Activated B cell treated with CpG ODN at 0.5 μM for 24 hours (primary cell): ENCODE measurements at regions not wholly inside any gene's neighbourhood (a gene's known extent, or its start where the extent isn't known, plus 50 kb on each side); places are given as distances from the start of the nearest gene placed in this dataset.

Experiments
- ATAC-seq: fragments of 200-7000 bp; cut with Tn5 transposase; one replicate; pipeline ENCODE4 v1.10.0; 2021; ENCODE audit warnings: low read depth, mild to moderate bottlenecking, moderate library complexity
- CTCF ChIA-PET: fragments of 350-600 bp; sonication (Branson Sonifier 250); formaldehyde crosslinking; loops from one replicate; lab custom pipeline; 2021; ENCODE audit warnings: antibody characterized with exemption; lab: Charles Lee
- POLR2A ChIA-PET: fragments of 350-600 bp; sonication (Branson Sonifier 250); formaldehyde crosslinking; loops from one replicate; lab custom pipeline; 2021; ENCODE audit warnings: antibody characterized with exemption; lab: Charles Lee
- DNase-seq: peaks from one replicate; pipeline ENCODE4 v3.0.0; 2022
- H3K27ac Mint-ChIP-seq: one replicate; pipeline ENCODE4 v1.8.0; 2020; ENCODE audit warnings: mixed read lengths
- H3K27me3 Mint-ChIP-seq: one replicate; pipeline ENCODE4 v1.8.0; 2021; ENCODE audit warnings: mixed read lengths
- H3K36me3 Mint-ChIP-seq: one replicate; pipeline ENCODE4 v1.8.0; 2021; ENCODE audit warnings: low read depth, mixed read lengths
- H3K4me1 Mint-ChIP-seq: one replicate; pipeline ENCODE4 v1.8.0; 2021; ENCODE audit warnings: mixed read lengths
- H3K4me3 Mint-ChIP-seq: one replicate; pipeline ENCODE4 v1.8.0; 2020; ENCODE audit warnings: mild to moderate bottlenecking, mixed read lengths
- H3K9me3 Mint-ChIP-seq: one replicate; pipeline ENCODE4 v1.8.0; 2020; ENCODE audit warnings: mixed read lengths
- CTCF ChIP-seq: fragments of 200-600 bp; IDR thresholded peaks from one replicate; pipeline ENCODE4 v1.8.0; 2022; ENCODE audit warnings: antibody characterized with exemption, mild to moderate bottlenecking
- intact Hi-C: fragments of 100-400 bp; cut with micrococcal nuclease; formaldehyde crosslinking; loops from one replicate; pipeline ENCODE4 v1.15.1; 2024

DNA sequence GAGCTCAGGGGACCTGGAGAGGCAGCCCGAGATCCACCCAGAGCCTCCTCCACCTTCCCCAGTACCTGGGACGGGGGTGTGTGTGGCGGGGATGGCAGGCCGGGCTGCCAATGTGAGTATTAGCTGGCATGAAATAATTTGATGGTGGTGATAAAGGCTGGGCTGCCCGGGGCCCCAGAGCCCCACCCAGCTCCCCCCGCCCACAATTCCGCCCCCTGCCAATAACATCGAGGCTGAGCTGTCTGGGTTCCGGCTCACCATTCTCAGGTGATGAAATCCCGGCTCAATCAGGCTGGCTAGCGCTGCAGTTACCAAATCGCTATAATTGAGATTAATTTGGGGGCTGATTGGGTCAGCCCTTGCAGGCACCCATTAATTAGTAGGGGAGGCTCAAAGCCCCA lies 103.8 kb upstream of the CASZ1 start:
- Mint-ChIP-seq H3K36me3 (no peaks in the 10 kb centered on the region), H3K9me3 (no peaks in the 10 kb centered on the region), H3K27ac (no peak overlapping the region), H3K27me3 (peaks cover 21% of the 10 kb centered on the region), H3K4me1 (peaks cover 10% of the 10 kb centered on the region), H3K4me3 (no peak overlapping the region)
- no peak for ATAC-seq
- intact Hi-C loops = no loop called here
- DNase-seq = no peak
- ChIA-PET CTCF (no interaction called here), POLR2A (interaction anchor here (0.6 kb wide), 1 partner anchor 106 kb away, joined by 3 read pairs; no protein-coding TSS in a partner anchor)
- no peak for TF ChIP-seq CTCF

- H3K27me3 Mint-ChIP-seq = peaks cover 21% of the 10 kb centered on the region
- no peak overlapping the region for H3K4me3 Mint-ChIP-seq
- peaks cover 10% of the 10 kb centered on the region for H3K4me1 Mint-ChIP-seq
- CTCF ChIA-PET = no interaction called here
- H3K9me3 Mint-ChIP-seq = no peaks in the 10 kb centered on the region
- no peak for TF ChIP-seq CTCF
- intact Hi-C loops = no loop called here
- no peaks in the 10 kb centered on the region for H3K36me3 Mint-ChIP-seq
- no peak overlapping the region for H3K27ac Mint-ChIP-seq
- DNase-seq = no peak
- POLR2A ChIA-PET = interaction anchor here (0.6 kb wide), 1 partner anchor 105 kb away, joined by 3 read pairs; no protein-coding TSS in a partner anchor
- ATAC-seq = no peak
Measured at GRCh38 chr1:10900691-10901090, 104.2 kb upstream of the CASZ1 start.

DNA sequence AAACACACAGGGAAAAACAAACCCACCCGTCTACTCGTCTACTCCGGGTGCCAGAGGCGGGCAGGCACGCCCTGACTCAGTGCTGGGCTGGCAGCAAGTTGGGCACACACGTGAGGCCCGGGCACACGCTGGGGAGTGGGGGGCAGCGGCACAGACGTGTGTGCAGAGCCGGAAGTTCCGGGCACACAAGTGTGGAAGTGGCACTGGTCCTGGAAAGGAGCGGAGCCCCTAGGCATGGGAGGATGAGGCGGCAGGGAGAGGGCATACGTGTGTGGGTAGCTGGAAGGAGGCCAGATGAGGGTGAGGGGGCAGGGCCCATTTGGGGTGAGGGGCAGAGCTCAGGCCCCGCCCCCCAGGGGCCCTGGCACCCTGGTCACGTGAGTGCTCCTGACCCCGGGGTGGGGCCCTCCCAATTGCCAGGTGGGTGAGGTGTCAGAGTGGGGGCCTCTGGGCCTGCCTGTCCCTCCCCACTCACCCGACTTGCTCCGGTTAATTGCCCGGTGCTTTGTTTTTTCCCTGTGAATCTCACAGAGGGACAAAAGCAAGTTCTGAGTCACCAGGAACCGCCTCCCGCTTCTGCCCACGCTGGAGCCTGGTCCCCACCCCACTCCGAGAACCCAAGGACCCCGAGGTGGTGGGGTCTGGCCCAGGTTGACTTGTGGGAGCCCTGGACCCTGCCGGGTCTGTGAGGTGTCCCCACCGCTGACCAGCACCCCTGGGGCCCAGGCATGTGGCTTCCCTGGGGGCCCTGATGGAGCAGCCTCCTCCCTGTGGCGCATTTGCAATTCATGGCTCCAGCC lies 104.8 kb upstream of the CASZ1 start:
- Mint-ChIP-seq H3K27me3 (peaks cover 21% of the 10 kb centered on the region), H3K36me3 (no peaks in the 10 kb centered on the region), H3K4me3 (no peak overlapping the region), H3K27ac (no peak overlapping the region), H3K9me3 (no peaks in the 10 kb centered on the region), H3K4me1 (peaks cover 10% of the 10 kb centered on the region)
- POLR2A ChIA-PET = no interaction called here
- CTCF ChIA-PET = no interaction called here
- TF ChIP-seq CTCF = no peak
- intact Hi-C loops = no loop called here
- DNase-seq = no peak
- no peak for ATAC-seq

GRCh38 chr1:10901891-10902805 lies 105.7 kb upstream of the CASZ1 start:
- no peak for DNase-seq
- H3K27me3 Mint-ChIP-seq = peaks cover 25% of the 10 kb centered on the region
- ATAC-seq = no peak
- H3K9me3 Mint-ChIP-seq = no peaks in the 10 kb centered on the region
- TF ChIP-seq CTCF = no peak
- intact Hi-C loops = no loop called here
- no peak overlapping the region for H3K4me3 Mint-ChIP-seq
- ChIA-PET CTCF (no interaction called here), POLR2A (no interaction called here)
- H3K4me1 Mint-ChIP-seq = peaks cover 10% of the 10 kb centered on the region
- no peaks in the 10 kb centered on the region for H3K36me3 Mint-ChIP-seq
- no peak overlapping the region for H3K27ac Mint-ChIP-seq

DNA sequence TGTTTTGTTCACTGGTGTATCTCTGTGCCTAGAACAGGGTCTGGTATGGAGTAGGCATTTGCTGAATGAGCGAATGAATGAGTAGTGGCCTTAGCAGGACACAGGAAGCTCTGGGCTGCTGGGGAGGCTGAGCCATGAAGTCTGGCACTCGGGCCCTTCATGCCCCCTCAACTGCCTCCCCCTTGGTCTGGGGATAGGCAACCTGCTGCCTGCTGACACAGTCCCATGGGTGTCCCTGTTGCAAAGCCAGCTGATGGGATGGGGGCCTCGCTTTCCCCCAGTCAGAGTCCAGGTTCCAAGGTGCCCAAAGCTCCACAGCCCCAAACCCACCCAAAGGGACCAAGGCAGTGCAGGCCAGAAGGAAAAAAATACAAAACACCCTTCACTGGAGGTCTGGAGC lies 107.0 kb upstream of the CASZ1 start:
- intact Hi-C loops = no loop called here
- Mint-ChIP-seq H3K27me3 (peaks cover 19% of the 10 kb centered on the region), H3K27ac (no peak overlapping the region), H3K4me1 (peaks cover 10% of the 10 kb centered on the region), H3K36me3 (no peaks in the 10 kb centered on the region), H3K4me3 (no peak overlapping the region), H3K9me3 (no peaks in the 10 kb centered on the region)
- POLR2A ChIA-PET = interaction anchor here (0.6 kb wide), 1 partner anchor 836 kb away, joined by 4 read pairs; no protein-coding TSS in a partner anchor
- CTCF ChIA-PET = interaction anchor here (0.5 kb wide), 1 partner anchor 378 kb away, joined by 4 read pairs; no protein-coding TSS in a partner anchor
- no peak for TF ChIP-seq CTCF
- no peak for DNase-seq
- no peak for ATAC-seq
